Natural killer cell (primary cell): ENCODE measurements at regions not wholly inside any gene's neighbourhood (a gene's known extent, or its start where the extent isn't known, plus 50 kb on each side); places are given as distances from the start of the nearest gene placed in this dataset.

Experiments used
- ATAC-seq, 3 donors: fragments of 150-1000 bp in 2 of 3; fragments of 200-7000 bp in 1 of 3; cut with Tn5 transposase; 1 replicate in 1 of 3; 2 replicates in 2 of 3; pipeline ENCODE4 v1.10.0; 2021; ENCODE audit warnings: mild to moderate bottlenecking in 2 of 3, moderate library complexity in 2 of 3
- DNase-seq, 2 donors: peaks; one replicate each; pipeline versions ENCODE4 v3.0.0 to v3.0.0-alpha.2; 2013 to 2021; ENCODE audit warnings: mixed read lengths in 1 of 2
- H3K27ac ChIP-seq: one replicate; pipeline ENCODE4 v1.5.1; 2013; ENCODE audit warnings: mild to moderate bottlenecking, low read length
- H3K27me3 ChIP-seq: one replicate; pipeline ENCODE4 v1.6.1; 2013; ENCODE audit warnings: low read length; ENCODE audit not compliant: control insufficient read depth, insufficient read depth
- H3K36me3 ChIP-seq: one replicate; pipeline ENCODE4 v1.6.1; 2013; ENCODE audit warnings: low read length; ENCODE audit not compliant: control insufficient read depth, insufficient read depth
- H3K4me1 ChIP-seq: one replicate; pipeline ENCODE4 v1.6.1; 2013; ENCODE audit warnings: low read length; ENCODE audit not compliant: control insufficient read depth, insufficient read depth
- H3K4me3 ChIP-seq: one replicate; pipeline ENCODE4 v1.5.1; 2013; ENCODE audit warnings: low read length
- H3K9me3 ChIP-seq: one replicate; pipeline ENCODE4 v1.6.1; 2013; ENCODE audit warnings: low read length; ENCODE audit not compliant: control insufficient read depth, insufficient read depth
- H3K27ac Mint-ChIP-seq, 2 donors: one replicate each; pipeline ENCODE4 v1.8.0; 2022; ENCODE audit warnings: mild to moderate bottlenecking in 2 of 2, mixed read lengths in 2 of 2, moderate library complexity in 1 of 2
- H3K27me3 Mint-ChIP-seq, 2 donors: one replicate each; pipeline ENCODE4 v1.8.0; 2022; ENCODE audit warnings: low read depth in 2 of 2, mixed read lengths in 2 of 2
- H3K36me3 Mint-ChIP-seq: one replicate; pipeline ENCODE4 v1.8.0; 2022; ENCODE audit warnings: mixed read lengths
- H3K4me1 Mint-ChIP-seq, 2 donors: one replicate each; pipeline ENCODE4 v1.8.0; 2022; ENCODE audit warnings: mixed read lengths in 2 of 2
- H3K4me3 Mint-ChIP-seq: one replicate; pipeline ENCODE4 v1.8.0; 2022; ENCODE audit warnings: mild to moderate bottlenecking, moderate library complexity, mixed read lengths
- H3K9me3 Mint-ChIP-seq, 2 donors: one replicate each; pipeline ENCODE4 v1.8.0; 2022; ENCODE audit warnings: mixed read lengths in 2 of 2
- CTCF ChIP-seq: fragments of 200-600 bp; IDR thresholded peaks from one replicate; pipeline ENCODE4 v1.8.0; 2022; ENCODE audit warnings: antibody characterized with exemption
- WGBS: methylation state at CpG from one replicate; pipeline ENCODE4 v1.1.7; 2013; ENCODE audit warnings: missing lambda C conversion rate; ENCODE audit not compliant: insufficient coverage; 5-methylcytosine and 5-hydroxymethylcytosine counted together
- intact Hi-C: fragments of 100-400 bp; cut with micrococcal nuclease; formaldehyde crosslinking; loops from one replicate; pipeline ENCODE4 v1.14.2; 2022

GRCh38 chr1:57485643-57486042 is 61.8 kb upstream of the DAB1 start:
- Histone ChIP-seq H3K4me3 (no peak overlapping the region), H3K36me3 (no peaks in the 10 kb centered on the region), H3K9me3 (no peaks in the 10 kb centered on the region), H3K4me1 (no peaks in the 10 kb centered on the region), H3K27me3 (no peaks in the 10 kb centered on the region), H3K27ac (no peak overlapping the region)
- DNase-seq (no peak), ATAC-seq (no peak)
- Mint-ChIP-seq H3K36me3 (no peaks in the 10 kb centered on the region), H3K4me1 (no peaks in the 10 kb centered on the region), H3K9me3 (peaks cover 0 to 2% of the 10 kb centered on the region in 2 donors), H3K4me3 (no peak overlapping the region), H3K27ac (no peak overlapping the region), H3K27me3 (peaks cover 0 to 3% of the 10 kb centered on the region in 2 donors)
- TF ChIP-seq CTCF, result no peak
- intact Hi-C loops, result no loop called here
- WGBS, result 76% methylated on average over 4 of the region's 4 CpGs

- Histone ChIP-seq H3K27me3 (no peaks in the 10 kb centered on the region), H3K27ac (no peak overlapping the region), H3K4me3 (no peak overlapping the region), H3K4me1 (no peaks in the 10 kb centered on the region), H3K36me3 (no peaks in the 10 kb centered on the region), H3K9me3 (no peaks in the 10 kb centered on the region)
- Mint-ChIP-seq H3K36me3 (no peaks in the 10 kb centered on the region), H3K27ac (no peak overlapping the region), H3K9me3 (peaks cover 0 to 2% of the 10 kb centered on the region in 2 donors), H3K4me3 (no peak overlapping the region), H3K4me1 (no peaks in the 10 kb centered on the region), H3K27me3 (no peaks in the 10 kb centered on the region)
- WGBS, result 91% methylated on average over 1 of the region's 1 CpG
- no peak for DNase-seq
- intact Hi-C loops, result no loop called here
- no peak for TF ChIP-seq CTCF
- ATAC-seq, result no peak
These were observed 60.1 kb upstream of the DAB1 start for GRCh38 chr1:57483954-57484353.

DNA sequence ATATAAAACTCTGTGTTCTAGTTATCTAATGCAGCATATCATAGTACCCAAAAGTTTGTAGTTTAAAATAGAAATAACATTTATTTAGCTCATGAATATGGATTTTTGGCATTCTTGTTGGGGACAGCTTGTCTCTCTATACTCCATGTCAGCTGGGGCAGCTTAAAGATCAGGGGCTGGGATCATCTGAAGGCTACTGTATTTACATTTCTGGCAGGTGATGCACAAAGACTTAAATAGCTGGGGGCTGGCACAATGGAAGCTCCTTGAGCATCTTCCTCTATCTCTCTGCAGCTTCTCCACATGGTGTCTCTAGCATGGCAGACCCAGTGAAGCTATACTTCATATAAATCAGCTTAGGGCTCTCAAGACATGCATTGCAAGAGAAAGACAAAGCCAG is 55.6 kb upstream of the DAB1 start:
- intact Hi-C loops, result no loop called here
- Histone ChIP-seq H3K27me3 (no peaks in the 10 kb centered on the region), H3K9me3 (no peaks in the 10 kb centered on the region), H3K27ac (no peak overlapping the region), H3K4me1 (no peaks in the 10 kb centered on the region), H3K36me3 (no peaks in the 10 kb centered on the region), H3K4me3 (no peak overlapping the region)
- Mint-ChIP-seq H3K36me3 (no peaks in the 10 kb centered on the region), H3K4me3 (no peak overlapping the region), H3K27ac (no peak overlapping the region), H3K27me3 (no peaks in the 10 kb centered on the region), H3K4me1 (no peaks in the 10 kb centered on the region), H3K9me3 (peaks cover 0 to 2% of the 10 kb centered on the region in 2 donors)
- no peak for ATAC-seq
- TF ChIP-seq CTCF, result no peak
- DNase-seq, result no peak

DNA sequence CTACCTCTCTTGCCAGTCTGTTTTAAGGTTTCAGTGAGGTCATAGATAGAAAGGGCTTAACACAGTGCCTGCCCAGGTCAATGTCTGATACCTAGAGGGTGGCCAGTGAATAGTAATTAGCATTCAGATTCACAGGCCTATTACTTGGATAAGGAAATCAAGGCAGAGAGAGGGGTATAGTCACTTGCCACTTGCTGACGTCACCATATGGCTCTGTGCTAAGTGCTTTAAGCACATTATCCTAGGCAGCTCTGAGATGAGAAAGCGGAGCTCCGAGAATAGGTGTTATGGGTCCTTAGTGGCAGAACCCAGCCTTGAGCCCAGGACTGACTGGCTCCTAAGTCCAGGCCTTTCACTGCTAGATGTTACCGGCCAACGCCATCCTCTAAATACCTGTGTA is 51.5 kb upstream of the DAB1 start:
- no peak overlapping the region for H3K4me3 ChIP-seq
- H3K27ac Mint-ChIP-seq, result no peak overlapping the region
- intact Hi-C loops, result no loop called here

More for the DNA sequence above, 51.5 kb upstream of the DAB1 start:
- no peak overlapping the region for H3K27ac ChIP-seq
- TF ChIP-seq CTCF, result no peak
- 95% methylated on average over 5 of the region's 5 CpGs for WGBS
- peaks cover 0 to 6% of the 10 kb centered on the region in 2 donors for H3K27me3 Mint-ChIP-seq
- ATAC-seq (no peak), DNase-seq (no peak)
- H3K36me3 Mint-ChIP-seq, result no peaks in the 10 kb centered on the region
- H3K4me1 Mint-ChIP-seq, result no peaks in the 10 kb centered on the region
- no peaks in the 10 kb centered on the region for H3K36me3 ChIP-seq
- no peaks in the 10 kb centered on the region for H3K4me1 ChIP-seq
- H3K9me3 Mint-ChIP-seq, result no peaks in the 10 kb centered on the region
- H3K4me3 Mint-ChIP-seq, result no peak overlapping the region
- no peaks in the 10 kb centered on the region for H3K9me3 ChIP-seq
- no peaks in the 10 kb centered on the region for H3K27me3 ChIP-seq
